ENCODE measurements at regions not wholly inside any gene's neighbourhood (a gene's known extent, or its start where the extent isn't known, plus 50 kb on each side); places are given as distances from the start of the nearest gene placed in this dataset.

DNA sequence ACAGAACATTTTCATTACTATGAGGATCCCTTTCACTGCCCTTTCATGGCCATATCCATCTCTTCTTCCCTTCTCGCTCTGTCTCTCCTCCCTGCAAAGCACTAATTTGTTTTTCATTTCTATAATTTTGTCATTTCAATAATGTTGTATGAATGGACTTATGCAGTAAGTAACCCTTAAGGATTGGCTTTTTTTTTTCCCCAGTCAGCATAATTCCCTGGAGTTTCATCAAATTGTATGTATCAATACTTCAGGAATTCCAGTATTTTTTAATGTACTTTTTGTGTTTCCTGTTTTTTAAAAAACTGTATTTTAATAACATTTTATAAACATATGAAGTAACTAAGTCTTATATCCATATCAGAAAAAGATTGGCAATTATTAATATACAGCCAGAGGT is 1016.0 kb upstream of the SEMA6D start:
- TF ChIP-seq CTCF (IDR thresholded peaks at IDR 0.05): no peak
- TF ChIP-seq POLR2A (IDR thresholded peaks at IDR 0.05): no peak

Measured in esophagus squamous epithelium (tissue), 4 donors.